Chondrocyte (in vitro differentiated cells): ENCODE measurements at regions not wholly inside any gene's neighbourhood (a gene's known extent, or its start where the extent isn't known, plus 50 kb on each side); places are given as distances from the start of the nearest gene placed in this dataset.

Experiments
- DNase-seq: peaks from one replicate; pipeline ENCODE4 v3.0.0; 2021; ENCODE audit warnings: mixed read lengths, low spot score
- H3K27ac Mint-ChIP-seq: one replicate; pipeline ENCODE4 v1.8.0; 2021; ENCODE audit warnings: mild to moderate bottlenecking, moderate library complexity, mixed read lengths; ENCODE audit not compliant: unreplicated experiment
- H3K27me3 Mint-ChIP-seq: 2 replicates; pipeline ENCODE4 v1.8.0; 2021; ENCODE audit warnings: low read depth, mixed read lengths
- H3K36me3 Mint-ChIP-seq: 2 replicates; pipeline ENCODE4 v1.8.0; 2021; ENCODE audit warnings: low read depth, mixed read lengths
- H3K4me1 Mint-ChIP-seq: 2 replicates; pipeline ENCODE4 v1.8.0; 2021; ENCODE audit warnings: low read depth, mild to moderate bottlenecking, mixed read lengths
- H3K4me3 Mint-ChIP-seq: one replicate; pipeline ENCODE4 v1.8.0; 2021; ENCODE audit warnings: mild to moderate bottlenecking, moderate library complexity, mixed read lengths; ENCODE audit not compliant: unreplicated experiment
- H3K9me3 Mint-ChIP-seq: 2 replicates; pipeline ENCODE4 v1.8.0; 2021; ENCODE audit warnings: low read depth, mixed read lengths
- CTCF ChIP-seq: fragments of 200-600 bp; sonication (generic); IDR thresholded peaks from 2 replicates; pipeline ENCODE4 v1.5.0; 2021; ENCODE audit warnings: antibody characterized with exemption, mild to moderate bottlenecking, moderate library complexity

- H3K36me3 Mint-ChIP-seq: no peaks in the 10 kb centered on the region
- no peak overlapping the region for H3K4me3 Mint-ChIP-seq
- H3K9me3 Mint-ChIP-seq: no peaks in the 10 kb centered on the region
- DNase-seq: no peak
- TF ChIP-seq CTCF: no peak
- peaks cover 4% of the 10 kb centered on the region for H3K27me3 Mint-ChIP-seq
- H3K4me1 Mint-ChIP-seq: peaks cover 5% of the 10 kb centered on the region
- no peak overlapping the region for H3K27ac Mint-ChIP-seq
Measured at GRCh38 chr2:65557616-65558573, 125.5 kb upstream of the SPRED2 start.

- peaks cover 4% of the 10 kb centered on the region for H3K27me3 Mint-ChIP-seq
- H3K9me3 Mint-ChIP-seq: no peaks in the 10 kb centered on the region
- H3K27ac Mint-ChIP-seq: peak overlapping the region; percentile 33
- H3K4me1 Mint-ChIP-seq: peaks cover 5% of the 10 kb centered on the region
- TF ChIP-seq CTCF: no peak
- H3K36me3 Mint-ChIP-seq: no peaks in the 10 kb centered on the region
- H3K4me3 Mint-ChIP-seq: no peak overlapping the region
- DNase-seq: no peak
Measured at GRCh38 chr2:65554765-65555591, 122.6 kb upstream of the SPRED2 start.

GRCh38 chr2:65553504-65554074 lies 121.2 kb upstream of the SPRED2 start:
- Mint-ChIP-seq H3K4me1 (peaks cover 5% of the 10 kb centered on the region), H3K4me3 (no peak overlapping the region), H3K9me3 (no peaks in the 10 kb centered on the region), H3K27ac (no peak overlapping the region), H3K27me3 (peaks cover 4% of the 10 kb centered on the region), H3K36me3 (no peaks in the 10 kb centered on the region)
- TF ChIP-seq CTCF: peak; percentile 49
- DNase-seq: no peak

- peaks cover 3% of the 10 kb centered on the region for H3K27me3 Mint-ChIP-seq
- H3K27ac Mint-ChIP-seq: no peak overlapping the region
- H3K4me3 Mint-ChIP-seq: no peak overlapping the region
- TF ChIP-seq CTCF: no peak
- H3K36me3 Mint-ChIP-seq: no peaks in the 10 kb centered on the region
- no peaks in the 10 kb centered on the region for H3K9me3 Mint-ChIP-seq
- DNase-seq: no peak
- H3K4me1 Mint-ChIP-seq: peaks cover 5% of the 10 kb centered on the region
Measured at GRCh38 chr2:65551528-65551927, 119.1 kb upstream of the SPRED2 start.

GRCh38 chr2:65550246-65550645 lies 117.8 kb upstream of the SPRED2 start:
- Mint-ChIP-seq H3K27ac (no peak overlapping the region), H3K9me3 (no peaks in the 10 kb centered on the region), H3K4me1 (peaks cover 12% of the 10 kb centered on the region), H3K36me3 (no peaks in the 10 kb centered on the region), H3K4me3 (no peak overlapping the region), H3K27me3 (no peaks in the 10 kb centered on the region)
- no peak for DNase-seq
- no peak for TF ChIP-seq CTCF
